HG03097 (cell line): ENCODE measurements at regions not wholly inside any gene's neighbourhood (a gene's known extent, or its start where the extent isn't known, plus 50 kb on each side); places are given as distances from the start of the nearest gene placed in this dataset.

Experiments
- ATAC-seq: cut with Tn5 transposase; IDR thresholded peaks from one replicate; pipeline ENCODE4 v1.9.1; 2021; ENCODE audit not compliant: unreplicated experiment, low FRiP score

DNA sequence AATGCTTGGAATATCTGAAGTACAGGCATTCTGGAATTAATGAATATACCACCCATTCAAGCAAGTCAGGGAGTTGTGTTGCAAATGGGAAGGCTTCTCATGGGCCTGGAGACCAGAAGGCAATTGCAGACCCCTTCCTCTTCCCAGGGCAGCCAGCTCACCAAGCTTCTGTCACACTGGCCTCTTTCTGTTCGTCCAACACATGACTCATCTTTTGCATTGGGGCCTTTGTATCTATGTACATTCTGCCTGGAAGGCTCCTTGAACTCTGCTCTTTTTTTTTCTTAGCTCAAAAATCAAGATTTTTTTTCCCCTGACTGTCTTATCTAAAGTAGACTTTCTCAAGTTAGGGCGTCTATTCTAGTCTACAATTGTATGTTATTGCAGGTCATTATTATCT is 132.9 kb upstream of the MYLIP start:
- no peak for ATAC-seq

DNA sequence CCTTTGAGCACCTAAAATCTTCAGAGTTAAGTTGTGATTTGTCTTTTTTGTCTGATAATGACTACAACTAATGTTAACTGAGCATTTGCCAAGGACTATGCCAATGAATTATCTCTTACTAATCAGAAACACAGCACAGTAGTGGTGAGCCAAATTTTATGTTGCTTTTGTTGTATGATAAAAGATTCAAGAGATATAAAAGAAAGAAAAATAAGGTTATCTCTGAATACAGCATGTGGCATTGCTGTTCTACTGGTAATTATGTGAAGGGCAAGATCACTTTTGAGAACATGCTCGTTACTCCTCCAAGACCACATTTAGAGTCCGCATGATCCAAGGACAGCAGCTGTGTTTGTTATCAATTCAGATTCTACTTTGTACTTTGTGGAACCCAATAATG is 133.4 kb upstream of the MYLIP start:
- ATAC-seq, result no peak

DNA sequence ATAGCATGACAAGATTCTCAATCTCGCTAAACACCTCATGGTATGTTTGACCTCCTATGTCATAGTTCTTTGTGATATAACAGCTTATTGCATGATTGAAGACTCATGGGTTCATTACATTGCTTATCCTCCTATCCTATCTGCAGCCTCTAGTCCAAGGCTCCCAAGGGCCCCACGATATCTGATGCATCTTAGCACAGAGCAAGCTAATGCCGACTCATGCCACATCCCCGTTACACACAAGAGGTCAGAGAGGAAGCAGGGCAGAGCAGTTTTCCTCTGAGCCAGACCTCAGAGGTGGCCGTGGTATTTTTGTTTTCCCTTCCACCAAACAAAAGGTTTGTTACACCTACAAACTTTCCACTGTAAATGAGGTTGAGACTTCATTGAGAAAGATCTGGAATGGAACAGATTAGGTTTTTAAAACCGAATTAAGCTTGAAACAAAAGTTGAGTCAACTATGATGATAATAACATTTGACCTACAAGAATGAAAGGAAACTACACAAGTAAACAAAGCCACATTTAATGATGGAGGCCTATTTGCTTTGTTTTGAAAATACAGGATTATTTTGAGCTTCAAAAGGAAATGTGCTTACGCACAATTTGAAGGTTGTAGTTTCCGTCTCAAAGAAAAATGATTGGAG is 133.9 kb upstream of the MYLIP start:
- no peak for ATAC-seq

DNA sequence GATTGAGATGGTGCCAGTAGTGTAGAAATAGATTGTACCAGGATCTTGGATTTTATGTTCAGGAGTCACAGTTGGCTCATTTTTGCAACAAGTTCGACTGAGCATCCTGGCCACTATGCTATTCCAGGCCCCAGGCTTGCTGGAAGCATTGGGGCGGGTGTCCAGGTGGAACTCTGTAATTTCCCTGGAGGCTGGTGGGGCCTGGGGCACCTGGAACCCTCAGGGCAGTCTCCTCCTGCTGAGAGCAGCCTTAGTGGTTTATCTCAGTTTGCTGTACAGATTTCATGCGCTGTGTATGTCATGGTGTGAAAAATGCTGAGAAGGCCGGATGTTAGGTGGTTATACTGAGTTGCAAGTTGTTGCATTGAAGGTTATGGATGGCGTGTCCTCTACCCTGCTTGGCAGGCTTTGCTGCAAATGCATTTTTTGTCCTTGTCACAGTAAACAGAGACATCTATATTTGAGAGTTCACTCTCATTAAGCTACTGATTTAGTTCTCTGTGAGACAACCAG is 135.1 kb upstream of the MYLIP start:
- ATAC-seq, result no peak

DNA sequence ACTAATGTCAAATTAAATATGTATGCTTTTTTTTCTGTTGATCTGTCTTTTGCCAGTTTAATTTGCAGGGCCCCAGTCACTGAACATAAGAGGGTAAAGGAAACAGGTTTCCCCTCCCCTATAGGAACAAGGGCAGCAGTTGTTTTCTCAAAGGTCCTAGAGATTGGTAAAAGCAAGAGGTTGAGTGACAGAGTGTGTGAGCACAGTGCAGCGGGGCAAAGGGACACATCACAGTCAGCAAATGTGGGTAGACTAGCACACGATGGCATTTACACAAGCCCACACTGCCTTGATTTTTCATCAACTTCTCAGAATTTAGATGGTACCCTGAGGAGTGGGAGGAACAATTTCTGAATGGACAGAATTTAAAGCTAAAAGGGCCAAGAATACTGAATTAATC is 138.7 kb upstream of the MYLIP start:
- no peak for ATAC-seq

- no peak for ATAC-seq
Observed at GRCh38 chr6:15989397-15989796, 139.5 kb upstream of the MYLIP start.

DNA sequence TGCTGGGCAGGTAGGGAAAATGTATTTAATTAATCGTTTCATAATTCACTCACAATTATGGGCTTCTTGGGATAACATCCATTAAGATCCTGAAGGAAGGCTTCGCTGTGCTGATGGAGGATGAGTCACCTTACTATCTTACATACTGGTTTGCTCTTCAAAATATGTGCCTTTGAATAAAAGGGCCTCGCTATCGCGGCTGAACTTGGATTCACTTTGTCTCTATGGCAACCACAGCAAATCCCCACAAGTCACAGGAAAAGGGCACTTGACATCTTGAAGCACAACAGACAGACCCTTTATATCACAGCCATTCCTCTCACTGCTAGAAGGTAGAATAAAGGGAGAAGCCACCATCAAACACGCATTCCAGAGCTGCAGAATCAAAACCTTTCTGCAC is 141.3 kb upstream of the MYLIP start:
- ATAC-seq, result no peak

- ATAC-seq, result no peak
Observed at GRCh38 chr6:15986027-15986629, 142.8 kb upstream of the MYLIP start.

GRCh38 chr6:15985379-15985959 is 143.4 kb upstream of the MYLIP start:
- ATAC-seq, result no peak

DNA sequence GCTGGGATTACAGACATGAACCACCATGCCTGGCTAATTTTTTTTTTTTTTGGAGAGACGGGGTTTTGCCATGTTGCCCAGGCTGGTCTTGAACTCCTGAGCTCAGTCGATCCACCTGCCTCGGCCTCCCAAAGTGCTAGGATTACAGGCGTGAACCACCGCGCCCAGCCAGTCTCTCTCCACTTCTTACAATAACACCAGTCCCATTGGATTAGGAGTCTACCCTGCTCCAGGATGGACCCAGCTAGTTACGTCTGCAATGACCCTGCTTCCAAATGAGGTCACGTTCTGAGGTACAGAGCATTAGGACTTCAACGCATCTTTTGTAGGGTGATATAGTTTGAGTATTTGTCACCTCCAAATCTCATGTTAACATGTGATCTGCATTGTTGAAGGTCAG is 146.9 kb upstream of the MYLIP start:
- no peak for ATAC-seq

DNA sequence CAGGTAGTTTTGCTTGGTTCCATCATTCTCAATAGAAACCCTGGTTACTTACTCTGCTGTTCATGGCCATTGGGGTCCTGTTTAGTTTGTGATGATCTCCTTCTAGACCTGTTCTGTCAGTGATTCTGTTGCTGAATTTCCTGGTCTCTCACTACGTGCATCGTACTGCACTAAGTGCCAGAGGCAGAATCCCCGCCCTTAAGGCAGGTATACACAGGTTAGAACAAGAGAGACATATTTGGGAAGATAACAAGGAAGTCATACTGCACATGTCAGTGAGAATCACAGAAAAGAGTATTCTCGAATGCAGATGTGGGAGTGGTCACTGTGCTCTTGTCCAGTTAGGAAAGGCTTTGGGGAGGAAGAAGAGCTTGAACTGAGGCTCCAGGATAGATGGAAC is 148.1 kb upstream of the MYLIP start:
- ATAC-seq, result no peak

GRCh38 chr6:15978426-15978825 is 150.5 kb upstream of the MYLIP start:
- ATAC-seq, result no peak

DNA sequence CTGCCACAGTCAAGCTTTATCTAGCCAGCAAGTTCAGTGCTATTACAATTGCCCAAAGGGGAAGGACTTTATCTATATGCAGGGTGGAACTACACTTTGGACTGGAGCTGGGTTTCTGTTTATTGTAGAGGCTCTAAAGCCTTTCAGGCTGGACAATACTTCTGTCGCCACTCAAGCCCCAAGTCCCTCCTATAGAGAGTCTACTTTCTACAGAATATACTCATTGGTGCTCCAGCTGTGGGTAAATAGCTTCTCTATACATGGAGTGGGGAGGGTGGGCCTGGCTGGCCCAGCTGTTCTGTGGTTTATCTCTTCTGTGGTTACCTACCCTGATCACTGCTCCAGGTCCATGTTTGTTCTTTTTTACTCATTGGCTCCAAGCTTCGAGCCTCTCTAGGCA is 151.8 kb upstream of the MYLIP start:
- ATAC-seq, result no peak

DNA sequence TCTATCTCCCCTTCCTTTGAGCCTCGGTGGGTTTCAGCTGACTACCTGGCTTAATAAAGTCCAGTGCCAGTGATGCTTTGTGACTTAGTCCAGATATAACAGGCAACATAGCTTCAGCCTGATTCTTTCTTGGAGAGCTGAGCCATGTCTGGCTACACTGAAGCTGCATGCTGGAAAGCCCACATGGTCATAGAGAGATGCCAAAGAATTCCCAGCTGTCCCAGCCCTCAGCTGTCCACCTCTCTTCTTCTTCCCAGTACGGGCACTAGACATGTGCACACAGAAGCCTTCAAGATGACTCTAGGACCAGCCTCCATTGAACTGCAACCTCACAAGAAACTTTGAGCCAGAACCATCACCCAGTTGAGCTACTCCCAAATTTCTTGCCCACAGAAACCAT is 154.1 kb upstream of the MYLIP start:
- ATAC-seq, result no peak

DNA sequence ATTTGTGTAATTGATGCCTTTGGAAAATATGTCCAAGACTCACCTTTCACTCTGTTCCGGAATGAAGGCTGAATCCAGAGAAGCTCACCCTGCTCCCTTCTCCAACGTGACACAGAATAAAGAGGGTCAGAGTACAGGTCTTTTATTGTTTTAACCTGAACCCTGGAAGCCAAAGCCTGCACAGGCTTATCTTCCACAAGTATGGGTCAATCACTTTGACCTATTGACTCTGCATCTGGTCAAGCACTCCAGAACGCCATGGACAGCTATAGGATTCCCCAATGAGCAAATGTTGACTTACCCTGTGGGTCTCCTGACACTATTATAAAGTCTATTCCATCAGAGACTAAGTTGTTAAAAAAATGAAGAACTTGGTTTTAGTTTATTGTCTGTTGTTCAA is 158.4 kb upstream of the MYLIP start:
- ATAC-seq, result no peak

DNA sequence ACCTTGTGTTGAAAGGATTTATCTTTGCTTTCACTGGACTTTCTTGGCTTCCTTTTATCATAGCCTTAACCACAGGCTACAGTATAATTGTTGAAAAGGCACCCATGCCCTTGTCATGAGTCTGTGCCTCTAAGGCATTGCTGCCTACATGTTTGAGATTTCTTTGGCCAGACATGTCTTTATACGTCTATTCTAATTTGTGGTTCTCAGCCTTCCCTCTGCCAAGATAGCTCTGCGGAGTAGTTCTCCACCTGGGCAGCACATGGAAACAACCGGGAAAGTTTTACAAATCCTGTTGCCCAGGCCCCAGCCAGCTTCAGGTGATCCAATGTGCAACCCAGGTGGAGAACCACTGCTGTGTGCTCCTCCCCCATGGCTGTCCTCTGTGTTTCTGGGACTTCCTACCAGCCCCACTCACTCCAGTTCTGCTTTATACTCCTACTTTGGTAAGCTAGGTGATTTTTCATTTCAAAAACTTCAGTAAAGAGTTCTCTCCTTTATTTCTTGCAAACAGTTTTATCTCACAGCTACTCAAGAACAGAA is 159.6 kb upstream of the MYLIP start:
- no peak for ATAC-seq

- no peak for ATAC-seq
Observed at GRCh38 chr6:15968519-15968918, 160.4 kb upstream of the MYLIP start.

GRCh38 chr6:15966000-15966520 is 162.8 kb upstream of the MYLIP start:
- no peak for ATAC-seq

GRCh38 chr6:15962449-15962764 is 166.5 kb upstream of the MYLIP start:
- no peak for ATAC-seq

DNA sequence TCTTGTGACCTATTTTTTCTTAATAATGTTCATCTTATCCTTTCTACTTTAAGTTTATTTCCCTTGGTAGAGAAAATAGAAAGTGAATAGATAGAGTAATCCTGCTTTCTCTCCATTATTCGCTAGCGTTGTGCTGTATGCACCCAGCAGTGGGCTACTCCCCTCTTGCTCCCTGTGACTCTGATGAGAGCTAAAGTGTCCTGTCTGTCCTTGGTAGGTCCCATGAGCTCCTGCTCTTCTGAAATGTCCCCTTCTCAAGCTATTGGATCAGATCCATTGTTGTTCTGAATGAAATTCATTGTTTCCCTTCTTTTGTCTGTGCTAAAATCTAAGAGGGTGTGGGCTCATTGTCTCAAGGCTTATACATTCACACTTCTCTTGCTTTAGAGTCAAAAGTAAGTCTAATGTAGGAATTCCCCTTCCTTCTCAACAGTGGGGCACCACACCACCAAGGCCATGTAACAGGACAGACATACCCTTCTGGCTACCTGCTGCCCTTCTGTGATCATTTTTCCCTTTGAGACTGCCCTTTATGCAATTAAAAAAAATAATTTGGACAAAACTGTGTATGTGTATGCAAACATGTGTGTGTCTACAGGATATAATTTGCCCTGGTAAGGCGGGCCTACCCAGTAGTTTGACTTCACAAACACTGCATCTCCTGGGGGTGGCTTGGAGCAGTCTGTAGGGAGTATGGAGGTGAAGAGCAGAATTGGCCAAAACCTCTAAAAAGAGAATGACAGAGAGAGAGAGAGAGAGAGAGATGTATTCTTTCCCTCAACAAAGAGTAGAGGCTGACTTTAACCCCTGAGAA is 167.0 kb upstream of the MYLIP start:
- no peak for ATAC-seq
